Left ventricle myocardium inferior (tissue), 1 donor: ENCODE measurements at regions not wholly inside any gene's neighbourhood (a gene's known extent, or its start where the extent isn't known, plus 50 kb on each side); places are given as distances from the start of the nearest gene placed in this dataset. TPM values are rescaled to one million over a fixed set of nuclear protein-coding genes. Genes with fewer than 3 reads are reported as not detected.

Source experiments
- DNase-seq: peaks from one replicate; pipeline ENCODE4 v3.0.0-alpha.2; 2020
- H3K27ac ChIP-seq: fragments of 200-600 bp; replicated peaks from 2 replicates; pipeline ENCODE4 v1.8.0; 2021
- H3K27me3 ChIP-seq: fragments of 200-600 bp; 2 replicates; pipeline ENCODE4 v1.8.0; 2021; ENCODE audit warnings: low read depth
- H3K36me3 ChIP-seq: fragments of 200-600 bp; 2 replicates; pipeline ENCODE4 v1.8.0; 2021
- H3K4me1 ChIP-seq: fragments of 200-600 bp; 2 replicates; pipeline ENCODE4 v1.8.0; 2021
- H3K4me3 ChIP-seq: fragments of 200-600 bp; 2 replicates; pipeline ENCODE4 v1.8.0; 2021; ENCODE audit warnings: mild to moderate bottlenecking, moderate library complexity
- H3K9me3 ChIP-seq: fragments of 200-600 bp; replicated peaks from 2 replicates; pipeline ENCODE4 v1.8.0; 2021
- CTCF ChIP-seq: fragments of 200-600 bp; IDR thresholded peaks from 2 replicates; pipeline ENCODE4 v1.8.0; 2021; ENCODE audit warnings: antibody characterized with exemption, mild to moderate bottlenecking, borderline replicate concordance
- intact Hi-C: fragments of 100-400 bp; cut with micrococcal nuclease; formaldehyde crosslinking; loops from one replicate; pipeline ENCODE4 v1.11.0; 2022
- microRNA-seq: library from miRNA; unstranded; fragments of <30 nt; microRNA quantifications from one replicate; pipeline ENCODE4 v1.2.0, GENCODE V29; 2020
- donor health status: DM: no; HTN: yes; CAD: no; lungs with severe emphysema.

GRCh38 chr16:85557971-85558657 is 55.0 kb upstream of the GSE1 start:
- intact Hi-C loops = no loop called here
- no peak for DNase-seq

GRCh38 chr16:85560932-85561247 is 52.2 kb upstream of the GSE1 start:
- H3K27ac ChIP-seq = no peak overlapping the region
- H3K9me3 ChIP-seq = no peaks in the 10 kb centered on the region
- no peak for DNase-seq
- no peak overlapping the region for H3K4me3 ChIP-seq
- no peaks in the 10 kb centered on the region for H3K36me3 ChIP-seq
- TF ChIP-seq CTCF = no peak
- no peaks in the 10 kb centered on the region for H3K27me3 ChIP-seq
- intact Hi-C loops = no loop called here
- H3K4me1 ChIP-seq = peaks cover 77% of the 10 kb centered on the region

More at GRCh38 chr16:85557971-85558657, 55.0 kb upstream of the GSE1 start:
- no peaks in the 10 kb centered on the region for H3K9me3 ChIP-seq
- TF ChIP-seq CTCF = no peak
- no peaks in the 10 kb centered on the region for H3K36me3 ChIP-seq
- peak overlapping the region; percentile 93 for H3K4me3 ChIP-seq
- peak overlapping the region; percentile 95 for H3K27ac ChIP-seq
- no peaks in the 10 kb centered on the region for H3K27me3 ChIP-seq
- peaks cover 87% of the 10 kb centered on the region for H3K4me1 ChIP-seq

- no peaks in the 10 kb centered on the region for H3K9me3 ChIP-seq
- DNase-seq = no peak
- intact Hi-C loops = no loop called here
- no peaks in the 10 kb centered on the region for H3K27me3 ChIP-seq
- no peak for TF ChIP-seq CTCF
- H3K4me3 ChIP-seq = no peak overlapping the region
- H3K27ac ChIP-seq = peak overlapping the region; percentile 39
- H3K36me3 ChIP-seq = no peaks in the 10 kb centered on the region
- H3K4me1 ChIP-seq = peaks cover 72% of the 10 kb centered on the region
These were observed 51.7 kb upstream of the GSE1 start for GRCh38 chr16:85561248-85562092.

GRCh38 chr16:85562093-85562786 is 50.9 kb upstream of the GSE1 start:
- no peak for TF ChIP-seq CTCF
- H3K4me1 ChIP-seq = peaks cover 64% of the 10 kb centered on the region
- no peaks in the 10 kb centered on the region for H3K27me3 ChIP-seq
- intact Hi-C loops = no loop called here
- H3K4me3 ChIP-seq = no peak overlapping the region
- peak overlapping the region; percentile 48 for H3K27ac ChIP-seq
- DNase-seq = no peak
- H3K9me3 ChIP-seq = no peaks in the 10 kb centered on the region
- no peaks in the 10 kb centered on the region for H3K36me3 ChIP-seq

GRCh38 chr16:85563034-85563433 is 50.1 kb upstream of the GSE1 start:
- Histone ChIP-seq H3K9me3 (no peaks in the 10 kb centered on the region), H3K4me1 (peaks cover 56% of the 10 kb centered on the region), H3K27ac (peak overlapping the region; percentile 48), H3K4me3 (no peak overlapping the region), H3K36me3 (no peaks in the 10 kb centered on the region), H3K27me3 (no peaks in the 10 kb centered on the region)
- DNase-seq = no peak
- intact Hi-C loops = no loop called here
- no peak for TF ChIP-seq CTCF

Small RNA genes in the stretch of these regions (microRNA-seq; reads per million reads assigned to microRNA genes)
- gene MIR5093 = not detected
